Small intestine (tissue), 7 donors: ENCODE measurements at regions not wholly inside any gene's neighbourhood (a gene's known extent, or its start where the extent isn't known, plus 50 kb on each side); places are given as distances from the start of the nearest gene placed in this dataset.

Experiments
- DNase-seq, 2 donors: peaks; one replicate each; pipeline versions ENCODE4 v3.0.0 to v3.0.0-alpha.2; 2013
- FAIRE-seq: peaks from 2 replicates; lab custom pipeline; 2012; peaks lifted over from hg19 to GRCh38; lab: Jason Lieb, UNC
- H3K27ac ChIP-seq, 3 donors: one replicate each; pipeline ENCODE4 v1.5.1; 2013; ENCODE audit warnings: low read length in 2 of 3, mild to moderate bottlenecking in 2 of 3, control low read depth in 1 of 3, inconsistent platforms in 1 of 3, low read depth in 1 of 3, moderate library complexity in 1 of 3
- H3K27me3 ChIP-seq, 3 donors: one replicate each; pipeline ENCODE4 v1.6.1; 2013; ENCODE audit warnings: low read length in 3 of 3, inconsistent platforms in 1 of 3; ENCODE audit not compliant: control insufficient read depth in 3 of 3, insufficient read depth in 3 of 3
- H3K36me3 ChIP-seq, 3 donors: one replicate each; pipeline ENCODE4 v1.6.1; 2013; ENCODE audit warnings: low read length in 3 of 3, inconsistent platforms in 1 of 3, low read depth in 1 of 3, mild to moderate bottlenecking in 1 of 3, moderate library complexity in 1 of 3; ENCODE audit not compliant: control insufficient read depth in 3 of 3, insufficient read depth in 2 of 3
- H3K4me1 ChIP-seq, 3 donors: one replicate each; pipeline ENCODE4 v1.6.1; 2013; ENCODE audit warnings: low read length in 2 of 3, inconsistent platforms in 1 of 3, low read depth in 1 of 3, mild to moderate bottlenecking in 1 of 3, moderate library complexity in 1 of 3; ENCODE audit not compliant: control insufficient read depth in 3 of 3, insufficient read depth in 2 of 3
- H3K4me3 ChIP-seq, 3 donors: one replicate each; pipeline ENCODE4 v1.5.1; 2013; ENCODE audit warnings: low read length in 3 of 3, control low read depth in 1 of 3, inconsistent platforms in 1 of 3, low read depth in 1 of 3, mild to moderate bottlenecking in 1 of 3, moderate library complexity in 1 of 3
- H3K9me3 ChIP-seq, 2 donors: one replicate each; pipeline ENCODE4 v1.6.1; 2013; ENCODE audit warnings: low read depth in 1 of 2, low read length in 1 of 2; ENCODE audit not compliant: control insufficient read depth in 2 of 2, insufficient read depth in 1 of 2
- WGBS, 3 donors: extraction: QIAGEN DNeasy Blood & Tissue Kit; methylation state at CpG; one replicate each; pipeline ENCODE4 v1.1.7; 2013; 5-methylcytosine and 5-hydroxymethylcytosine counted together
- donor health status: healthy with polysubstance abuse.
- donor health status: control.
- donor health status: control.
- donor health status: Bipolar disorder and iron deficiency.
- donor health status: healthy.

DNA sequence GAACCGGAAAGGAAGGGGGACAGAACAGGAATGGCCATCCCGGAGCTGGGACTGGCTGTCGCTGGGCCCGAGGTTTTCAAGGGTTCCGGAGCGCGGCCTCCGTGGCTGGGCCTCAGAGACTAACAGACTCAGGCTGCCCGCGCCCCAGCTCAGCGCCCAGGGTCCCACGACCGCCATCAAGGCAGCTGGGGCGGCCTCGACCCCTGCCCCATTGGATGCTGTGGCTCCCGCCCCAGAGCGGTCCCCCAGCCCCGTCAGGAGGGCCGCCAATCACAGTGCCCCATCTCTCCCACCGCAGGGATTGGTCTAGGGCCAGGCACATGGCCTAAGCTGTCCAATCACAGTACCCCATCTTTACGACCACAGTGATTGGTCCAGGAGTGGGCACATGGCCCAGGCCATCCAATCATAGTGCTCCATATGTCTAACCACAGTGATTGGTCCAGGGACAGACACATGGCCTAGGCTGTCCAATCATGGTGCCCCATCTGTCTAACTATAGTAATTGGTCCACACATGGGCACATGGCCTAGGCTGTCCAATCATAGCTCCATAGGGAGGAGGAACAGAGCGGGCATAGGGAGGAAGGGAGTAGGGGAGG, 105.3 kb upstream of the NKX1-1 start:
- H3K27me3 ChIP-seq, result peaks cover 0 to 22% (median 0%) of the 10 kb centered on the region in 3 donors
- DNase-seq (no peak), FAIRE-seq (no peak)
- no peak overlapping the region for H3K4me3 ChIP-seq
- H3K36me3 ChIP-seq, result no peaks in the 10 kb centered on the region
- peaks cover 0 to 3% of the 10 kb centered on the region in 2 donors for H3K9me3 ChIP-seq
- WGBS, 3 donors, result 88 to 94% (median 93%) methylated on average over 19 to 22 of the region's 22 CpGs
- H3K4me1 ChIP-seq, result no peaks in the 10 kb centered on the region
- H3K27ac ChIP-seq, result no peak overlapping the region

DNA sequence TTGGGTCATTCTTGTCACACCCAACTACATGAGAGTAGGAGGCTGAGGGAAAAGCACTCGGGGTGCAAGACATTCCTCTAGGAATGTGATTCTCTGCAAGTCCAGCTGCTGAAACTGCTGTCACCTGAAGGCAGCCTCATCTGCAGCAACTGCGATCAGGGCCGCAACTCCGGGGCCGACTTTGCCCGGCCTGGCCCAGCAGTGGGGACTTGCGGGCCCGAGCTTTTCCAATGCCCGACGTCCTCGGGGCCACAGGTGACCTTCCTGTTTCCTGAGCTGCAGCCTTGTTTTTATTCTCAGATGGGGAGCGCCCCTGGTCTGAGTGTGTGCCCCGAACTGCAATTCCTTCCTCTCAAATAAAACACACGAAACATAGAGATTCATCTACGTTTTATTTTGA, 104.7 kb upstream of the NKX1-1 start:
- Histone ChIP-seq H3K4me3 (no peak overlapping the region), H3K27me3 (peaks cover 0 to 19% (median 4%) of the 10 kb centered on the region in 3 donors), H3K36me3 (no peaks in the 10 kb centered on the region), H3K4me1 (no peaks in the 10 kb centered on the region), H3K27ac (no peak overlapping the region), H3K9me3 (peaks cover 0 to 3% of the 10 kb centered on the region in 2 donors)
- no peak for FAIRE-seq
- WGBS, 3 donors, result 88 to 94% (median 91%) methylated on average over 15 of the region's 15 CpGs
- no peak for DNase-seq

DNA sequence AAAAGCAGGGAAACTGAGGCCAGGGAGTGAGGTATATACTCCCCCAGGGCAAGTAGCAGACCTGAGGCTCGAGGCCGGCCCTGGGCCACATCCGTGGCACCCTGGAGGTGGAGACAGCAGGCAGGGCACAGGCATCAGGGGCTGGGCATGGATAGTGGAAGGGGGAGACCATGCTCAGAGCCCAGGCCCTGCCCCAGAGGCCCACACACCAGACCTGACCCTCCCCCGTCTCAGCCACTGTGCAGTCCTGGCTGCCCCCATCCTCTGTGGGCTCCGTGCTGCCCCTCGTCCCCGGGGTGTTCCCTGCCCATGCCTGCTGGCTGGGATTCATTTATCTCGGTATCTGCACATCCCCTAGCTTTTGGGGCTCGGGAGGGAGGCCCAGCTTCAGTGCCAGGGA, 103.1 kb upstream of the NKX1-1 start:
- H3K4me1 ChIP-seq, result no peaks in the 10 kb centered on the region
- FAIRE-seq (no peak), DNase-seq (no peak)
- peaks cover 0 to 18% (median 4%) of the 10 kb centered on the region in 3 donors for H3K27me3 ChIP-seq
- no peak overlapping the region for H3K27ac ChIP-seq
- no peak overlapping the region for H3K4me3 ChIP-seq
- 66 to 76% (median 76%) methylated on average over 9 of the region's 9 CpGs for WGBS, 3 donors
- H3K9me3 ChIP-seq, result peaks cover 0 to 3% of the 10 kb centered on the region in 2 donors
- no peaks in the 10 kb centered on the region for H3K36me3 ChIP-seq

DNA sequence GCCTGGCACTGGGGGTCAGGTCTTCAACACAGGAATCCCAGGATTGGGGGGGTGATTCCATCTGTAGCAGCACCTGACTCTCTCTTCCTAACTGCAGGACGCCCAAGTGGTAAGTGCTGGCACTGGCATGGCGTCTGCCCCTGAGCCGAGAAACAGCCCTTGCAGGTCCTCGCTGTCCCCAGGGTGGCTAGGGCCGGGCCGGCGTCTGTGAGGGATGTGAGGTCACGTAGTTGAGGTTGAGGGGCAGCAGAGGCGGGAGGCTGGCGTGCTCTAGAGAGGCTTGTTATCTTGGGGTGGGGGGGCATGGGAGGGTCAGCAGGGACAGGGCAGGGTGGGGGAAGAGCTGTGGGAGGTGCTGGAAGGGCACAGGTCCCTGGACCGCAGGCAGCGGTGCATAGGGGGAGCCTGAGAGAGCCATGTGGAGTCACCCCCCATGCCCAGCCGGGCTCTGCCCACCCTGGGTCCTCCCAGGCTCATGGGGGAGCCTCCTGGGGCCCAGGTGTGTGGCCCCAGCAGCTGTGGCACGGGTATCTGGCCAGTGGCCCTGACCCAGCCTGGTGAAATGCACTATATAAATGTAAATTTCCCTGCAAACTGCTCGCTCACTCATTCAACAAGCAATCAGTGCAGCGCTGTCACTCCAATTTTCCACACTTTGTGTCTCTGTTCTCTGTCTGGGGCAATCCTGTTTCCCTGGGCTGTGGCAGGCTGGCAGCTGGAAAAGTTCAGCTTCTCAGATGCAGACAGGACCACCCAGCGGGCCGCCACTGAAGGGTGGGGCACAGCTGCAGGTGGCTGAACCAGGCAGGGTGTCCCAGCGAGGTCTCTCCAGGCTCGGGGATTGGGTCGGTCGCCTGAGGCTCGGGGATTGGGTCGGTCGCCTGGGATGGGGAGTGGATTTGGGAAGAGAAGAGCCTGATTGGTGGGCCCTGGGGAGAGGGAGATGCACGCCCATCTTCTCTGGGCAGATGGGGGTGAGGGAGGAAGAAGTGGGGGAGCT, 102.2 kb upstream of the NKX1-1 start:
- Histone ChIP-seq H3K27ac (no peak overlapping the region), H3K27me3 (peaks cover 0 to 14% (median 4%) of the 10 kb centered on the region in 3 donors), H3K4me1 (no peaks in the 10 kb centered on the region), H3K4me3 (no peak overlapping the region), H3K9me3 (peaks cover 0 to 3% of the 10 kb centered on the region in 2 donors), H3K36me3 (no peaks in the 10 kb centered on the region)
- WGBS, 3 donors, result 57 to 63% (median 58%) methylated on average over 23 to 26 of the region's 26 CpGs
- DNase-seq, result no peak
- FAIRE-seq, result no peak

DNA sequence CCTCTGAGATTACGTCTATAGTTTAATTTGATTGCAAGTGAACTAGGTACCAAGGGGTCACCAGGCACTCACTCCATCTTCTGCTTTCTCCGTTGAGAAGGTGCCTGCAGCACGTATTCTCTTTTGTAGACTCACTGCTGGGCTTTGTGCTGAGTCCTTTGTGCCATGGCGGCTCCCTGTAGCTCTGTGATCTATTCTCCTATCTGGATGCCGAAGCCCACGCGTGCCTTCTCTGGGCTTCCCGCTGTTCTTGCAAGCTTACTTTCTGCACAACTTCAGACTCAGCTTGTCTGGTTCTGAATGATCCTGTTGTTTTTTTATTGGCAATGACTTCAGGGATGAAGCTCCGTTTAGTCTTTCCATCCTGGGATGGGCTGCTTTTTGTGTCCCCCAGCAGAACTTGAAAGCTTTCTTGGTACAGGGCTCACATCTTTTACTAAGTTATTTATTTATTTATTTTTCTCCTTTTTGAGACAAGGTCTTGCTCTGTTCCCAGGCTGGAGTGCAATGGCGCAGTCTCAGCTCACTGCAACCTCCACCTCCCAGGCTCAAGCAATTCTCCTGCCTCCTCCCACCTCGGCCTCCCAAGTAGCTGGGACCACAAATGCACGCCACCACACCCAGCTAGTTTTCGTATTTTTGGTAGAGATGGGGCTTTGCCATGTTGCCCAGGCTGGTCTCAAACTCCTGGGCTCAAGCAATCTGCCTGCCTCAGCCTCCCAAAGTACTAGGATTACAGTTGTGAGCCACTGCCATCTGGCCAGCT, 100.9 kb upstream of the NKX1-1 start:
- FAIRE-seq, result no peak
- peaks cover 0 to 12% (median 4%) of the 10 kb centered on the region in 3 donors for H3K27me3 ChIP-seq
- H3K27ac ChIP-seq, result no peak overlapping the region
- H3K4me1 ChIP-seq, result no peaks in the 10 kb centered on the region
- peaks cover 0 to 3% of the 10 kb centered on the region in 2 donors for H3K9me3 ChIP-seq
- H3K36me3 ChIP-seq, result no peaks in the 10 kb centered on the region
- H3K4me3 ChIP-seq, result no peak overlapping the region
- no peak for DNase-seq
- 64 to 66% (median 64%) methylated on average over 13 of the region's 13 CpGs for WGBS, 3 donors

DNA sequence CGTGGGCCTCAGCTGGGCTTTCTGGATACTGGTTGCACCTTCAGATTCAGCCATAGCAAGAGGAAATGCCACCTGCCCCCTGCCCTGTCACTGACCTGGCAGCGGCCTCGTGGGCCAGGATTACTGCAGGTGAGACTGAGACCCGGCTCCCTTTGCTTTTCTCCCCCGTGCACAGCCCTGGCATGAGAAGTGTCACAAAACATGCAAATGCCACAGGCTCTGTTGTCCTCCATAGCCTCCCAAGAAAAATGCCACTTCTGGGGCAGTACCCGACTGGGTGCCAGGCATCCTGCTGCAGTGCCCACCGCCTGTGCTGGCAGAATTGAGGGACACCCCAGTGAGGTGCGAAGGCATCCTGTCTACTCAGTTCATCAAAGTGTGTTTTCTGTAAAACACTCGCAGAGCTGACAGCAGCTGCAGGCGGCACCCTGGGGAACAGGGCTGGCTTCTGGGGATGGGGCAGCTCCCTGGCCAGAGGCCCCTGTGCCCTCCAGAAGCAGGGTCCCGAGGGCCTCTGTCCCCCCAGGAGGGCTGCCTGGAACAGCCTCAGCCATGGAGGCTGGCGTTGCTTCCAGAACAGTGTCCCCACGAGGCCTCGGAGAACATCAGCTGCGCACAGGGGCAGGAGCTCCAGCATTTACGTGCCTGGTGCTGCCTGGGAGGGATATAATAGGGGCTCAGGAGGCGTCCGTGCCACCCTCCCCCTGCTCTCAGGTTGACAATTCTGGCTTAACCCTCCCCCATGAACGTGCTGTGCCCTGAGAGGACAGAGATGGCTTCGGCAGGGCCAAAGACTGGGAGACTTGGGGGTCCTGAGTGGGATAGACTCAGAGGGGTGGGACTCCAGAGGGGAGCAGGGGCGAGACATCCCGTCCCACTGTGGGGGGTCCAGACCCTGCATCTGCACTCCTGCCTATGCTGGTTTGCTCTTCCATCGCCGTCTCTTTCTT, 99.5 kb upstream of the NKX1-1 start:
- DNase-seq, result no peak
- peaks cover 0 to 12% (median 4%) of the 10 kb centered on the region in 3 donors for H3K27me3 ChIP-seq

DNA sequence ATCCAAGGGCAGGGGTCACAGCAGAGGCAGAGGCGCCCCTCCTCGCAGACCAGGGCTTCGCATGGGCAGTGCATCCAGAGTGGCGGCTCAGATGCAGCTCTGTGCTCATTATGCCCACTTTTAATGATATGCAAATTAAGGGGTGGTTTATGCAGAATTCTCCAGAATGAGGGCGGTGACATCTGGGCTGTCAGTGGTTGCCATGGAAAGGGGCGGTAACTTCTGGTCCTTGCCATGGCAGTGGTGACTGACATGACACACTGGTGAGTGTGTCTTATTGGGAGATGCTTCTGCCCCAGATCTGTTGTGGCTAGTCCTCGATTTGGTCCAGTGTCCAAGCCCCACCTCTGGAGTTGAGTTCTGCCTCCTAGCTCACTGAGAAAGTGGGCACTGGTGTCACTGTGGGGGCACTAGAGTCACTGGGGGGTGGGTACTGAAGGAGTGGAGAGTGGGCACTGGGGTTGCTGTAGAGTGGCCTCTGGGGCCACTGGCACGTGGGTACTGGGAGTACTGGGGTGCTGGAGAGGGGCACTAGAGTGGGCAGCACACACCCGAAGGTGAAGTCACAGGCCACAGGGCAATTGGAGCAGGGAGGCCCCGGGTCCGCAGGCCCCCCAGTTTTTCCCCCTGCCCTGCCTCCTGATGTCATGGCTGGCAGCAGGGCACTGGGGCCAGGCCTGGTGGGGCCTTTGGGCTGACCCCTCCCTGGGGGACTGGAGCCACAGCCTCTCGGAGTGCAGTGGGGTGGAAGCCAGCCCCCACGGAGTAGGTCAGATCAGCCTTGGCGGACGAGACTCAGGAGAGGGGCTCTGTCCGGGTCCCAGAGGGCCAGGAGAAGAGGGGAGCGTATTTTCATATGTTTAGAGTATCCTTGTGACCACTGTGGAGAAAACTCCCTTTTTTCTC, 98.6 kb upstream of the NKX1-1 start:
- Histone ChIP-seq H3K27me3 (peaks cover 0 to 12% (median 4%) of the 10 kb centered on the region in 3 donors), H3K4me1 (no peaks in the 10 kb centered on the region), H3K36me3 (no peaks in the 10 kb centered on the region), H3K9me3 (no peaks in the 10 kb centered on the region), H3K27ac (no peak overlapping the region), H3K4me3 (no peak overlapping the region)
- FAIRE-seq (no peak), DNase-seq (no peak)
- 75 to 81% (median 75%) methylated on average over 17 of the region's 17 CpGs for WGBS, 3 donors

More for the DNA sequence above, 99.5 kb upstream of the NKX1-1 start:
- Histone ChIP-seq H3K9me3 (no peaks in the 10 kb centered on the region), H3K36me3 (no peaks in the 10 kb centered on the region), H3K27ac (no peak overlapping the region), H3K4me1 (no peaks in the 10 kb centered on the region), H3K4me3 (no peak overlapping the region)
- FAIRE-seq, result no peak
- 53 to 62% (median 61%) methylated on average over 24 of the region's 24 CpGs for whole genome bisulfite sequencing, 3 donors
